Endothelial cell of umbilical vein (primary cell): ENCODE measurements at regions not wholly inside any gene's neighbourhood (a gene's known extent, or its start where the extent isn't known, plus 50 kb on each side); places are given as distances from the start of the nearest gene placed in this dataset.

Source experiments
- BruUV-seq: library from RNA; stranded (reverse); fragments of 400-500 nt; replicated peaks from 2 replicates; lab custom pipeline; 2021; lab: Mats Ljungman, UMichigan
- CTCF ChIA-PET: fragments of 300-600, 350-600 bp; sonication (Branson Sonifier 250); formaldehyde crosslinking; loops from one replicate; lab custom pipeline; 2021; ENCODE audit warnings: antibody characterized with exemption, inconsistent platforms; lab: Charles Lee
- POLR2A ChIA-PET: fragments of 300-600, 350-600 bp; sonication (Branson Sonifier 250); formaldehyde crosslinking; loops from one replicate; lab custom pipeline; 2021; ENCODE audit warnings: antibody characterized with exemption, inconsistent platforms; lab: Charles Lee
- DNase-seq: peaks from one replicate; pipeline ENCODE4 v3.0.0-alpha.2; 2011; ENCODE audit warnings: low read depth, low spot score
- FAIRE-seq: peaks from 2 replicates; lab custom pipeline; 2011; peaks lifted over from hg19 to GRCh38; lab: Jason Lieb, UNC
- H2AFZ ChIP-seq: 2 replicates; pipeline ENCODE4 v1.6.0; 2012; ENCODE audit warnings: low read depth, low read length, control low read depth, inconsistent platforms
- H3K27ac ChIP-seq: 2 replicates; pipeline ENCODE4 v1.5.1; 2011; ENCODE audit warnings: low read depth, mild to moderate bottlenecking, control low read depth, low read length, moderate library complexity; ENCODE audit not compliant: insufficient read depth
- H3K27me3 ChIP-seq, 2 experiments: 2 replicates each; pipeline versions ENCODE4 v1.6.0 to v1.6.1; 2011; ENCODE audit warnings: low read length in 2 of 2, mixed read lengths in 1 of 2; ENCODE audit not compliant: control insufficient read depth in 2 of 2, insufficient read depth in 2 of 2
- H3K36me3 ChIP-seq, 2 experiments: 2 replicates in 1 of 2; 3 replicates in 1 of 2; pipeline ENCODE4 v1.5.1; 2011; ENCODE audit warnings: low read length in 2 of 2, mild to moderate bottlenecking in 1 of 2, moderate library complexity in 1 of 2; ENCODE audit not compliant: control insufficient read depth in 2 of 2, insufficient read depth in 2 of 2; ENCODE audit errors: extremely low read depth in 1 of 2
- H3K4me1 ChIP-seq: 3 replicates; pipeline ENCODE4 v1.5.1; 2011; ENCODE audit warnings: mild to moderate bottlenecking, low read length; ENCODE audit not compliant: control insufficient read depth, insufficient read depth; ENCODE audit errors: extremely low read depth
- H3K4me2 ChIP-seq: 2 replicates; pipeline ENCODE4 v1.6.1; 2011; ENCODE audit warnings: low read length, control low read depth, mixed read lengths; ENCODE audit not compliant: insufficient read depth
- H3K4me3 ChIP-seq, 3 experiments: fragments of 200-600 bp in 1 of 3; sonication (generic), shearing (Covaris generic) in 1 of 3; replicated peaks in 1 of 3; 2 replicates each; pipeline ENCODE4 v1.5.1; 2011 to 2016; ENCODE audit warnings: control low read depth in 3 of 3, low read length in 3 of 3, mild to moderate bottlenecking in 2 of 3, inconsistent platforms in 1 of 3, low read depth in 1 of 3, moderate library complexity in 1 of 3; ENCODE audit not compliant: insufficient read depth in 1 of 3
- H3K79me2 ChIP-seq: 2 replicates; pipeline ENCODE4 v1.6.0; 2012; ENCODE audit warnings: low read length, inconsistent platforms; ENCODE audit not compliant: control insufficient read depth, insufficient read depth
- H3K9ac ChIP-seq: replicated peaks from 2 replicates; pipeline ENCODE3; 2011; ENCODE audit warnings: low read length, control low read depth; ENCODE audit not compliant: insufficient read depth; ENCODE audit errors: extremely low read depth
- H3K9me1 ChIP-seq: replicated peaks from 3 replicates; pipeline ENCODE4 v1.6.0; 2011; ENCODE audit warnings: mild to moderate bottlenecking, low read length; ENCODE audit not compliant: control insufficient read depth, insufficient read depth; ENCODE audit errors: extremely low read depth
- H3K9me3 ChIP-seq: replicated peaks from 2 replicates; pipeline ENCODE4 v1.5.1; 2012; ENCODE audit warnings: low read length, inconsistent platforms; ENCODE audit not compliant: control insufficient read depth, insufficient read depth
- H4K20me1 ChIP-seq: replicated peaks from 2 replicates; pipeline ENCODE3; 2011; ENCODE audit warnings: mild to moderate bottlenecking, low read length; ENCODE audit not compliant: control insufficient read depth, insufficient read depth; ENCODE audit errors: extremely low read depth
- EZH2 ChIP-seq: IDR thresholded peaks from 2 replicates; pipeline ENCODE4 v1.6.1; 2012; ENCODE audit warnings: borderline replicate concordance, low read depth, mild to moderate bottlenecking, moderate library complexity, low read length, inconsistent platforms; ENCODE audit not compliant: severe bottlenecking
- FOS ChIP-seq: IDR thresholded peaks from 2 replicates; pipeline ENCODE4 v1.6.1; 2011; ENCODE audit warnings: mild to moderate bottlenecking, low read length, moderate library complexity, borderline replicate concordance; ENCODE audit not compliant: insufficient read depth
- GATA2 ChIP-seq: IDR thresholded peaks from 2 replicates; pipeline ENCODE4 v1.7.0; 2011; ENCODE audit warnings: low read depth, mild to moderate bottlenecking, moderate library complexity, mixed read lengths, low read length; ENCODE audit not compliant: insufficient read length, insufficient read depth
- JUN ChIP-seq: IDR thresholded peaks from 2 replicates; pipeline ENCODE4 v1.6.1; 2011; ENCODE audit warnings: borderline replicate concordance, low read depth; ENCODE audit not compliant: insufficient read length, insufficient read depth
- MYC ChIP-seq: IDR thresholded peaks from one replicate; pipeline ENCODE4 v1.6.1; 2011; ENCODE audit warnings: mild to moderate bottlenecking, low read depth, low read length
- POLR2A ChIP-seq: IDR thresholded peaks from 2 replicates; pipeline ENCODE4 v1.6.1; 2012; ENCODE audit warnings: low read depth, mild to moderate bottlenecking, control low read depth, low read length
- POLR2AphosphoS5 ChIP-seq: IDR thresholded peaks from 2 replicates; pipeline ENCODE4 v1.6.1; 2012; ENCODE audit warnings: low read depth, mild to moderate bottlenecking, control low read depth, low read length, moderate library complexity; ENCODE audit not compliant: insufficient read depth
- dilution Hi-C: fragments of 300-500 bp; cut with MboI; formaldehyde crosslinking; loops from one replicate; pipeline ENCODE4 v1.15.0; 2019; ENCODE audit warnings: low sequenced_read_pairs; ENCODE audit not compliant: extremely low pct_ligation_motif_present
- intact Hi-C: fragments of 100-400 bp; cut with micrococcal nuclease; formaldehyde crosslinking; loops from one replicate; pipeline ENCODE4 v1.10.0; 2022
- TF ChIP-seq, protein P1 (sequence below), 2 donors: IDR thresholded peaks; 1 replicate in 1 of 2; 2 replicates in 1 of 2; pipeline ENCODE4 v1.5.1; 2011; ENCODE audit warnings: low read length in 2 of 2, mild to moderate bottlenecking in 2 of 2, moderate library complexity in 2 of 2, control low read depth in 1 of 2, inconsistent platforms in 1 of 2, low read depth in 1 of 2; ENCODE audit not compliant: insufficient read depth in 1 of 2; ENCODE audit errors: extremely low read depth in 1 of 2
- TF ChIP-seq, protein P2 (sequence below): IDR thresholded peaks from 2 replicates; pipeline ENCODE4 v1.6.1; 2011; ENCODE audit not compliant: insufficient read depth, insufficient read length

DNA sequence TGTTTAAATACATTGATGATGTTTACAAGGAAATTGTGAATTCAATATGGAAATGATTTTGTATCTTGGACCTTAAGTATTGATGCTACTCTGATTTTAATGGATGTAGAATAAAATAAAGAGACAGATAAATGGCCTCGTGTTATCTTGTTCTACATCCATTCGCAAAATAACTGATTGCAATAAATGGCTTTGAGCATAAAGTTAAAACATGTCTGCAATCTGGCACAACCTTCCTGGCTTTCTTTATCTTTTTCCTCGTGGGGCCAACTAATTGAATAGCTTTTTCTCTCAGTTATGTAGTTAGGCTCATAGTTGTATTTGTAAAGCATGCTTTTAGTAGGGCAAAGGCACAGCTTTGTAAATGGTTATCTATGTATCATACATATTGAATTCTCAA is 691.4 kb downstream of the CDH8 start:
- FAIRE-seq (no peak), DNase-seq (no peak)
- no peak overlapping the region for H3K4me2 ChIP-seq
- H3K79me2 ChIP-seq = no peaks in the 10 kb centered on the region
- H3K4me3 ChIP-seq = no peak overlapping the region
- H3K27ac ChIP-seq = no peak overlapping the region
- no TSS peak for BruUV-seq
- no peaks in the 10 kb centered on the region for H3K4me1 ChIP-seq
- no peaks in the 10 kb centered on the region for H3K36me3 ChIP-seq
- peaks cover 7% of the 10 kb centered on the region for H3K9me3 ChIP-seq
- TF ChIP-seq POLR2A = no peak
- no peak for TF ChIP-seq GATA2
- TF ChIP-seq, protein P1, sequence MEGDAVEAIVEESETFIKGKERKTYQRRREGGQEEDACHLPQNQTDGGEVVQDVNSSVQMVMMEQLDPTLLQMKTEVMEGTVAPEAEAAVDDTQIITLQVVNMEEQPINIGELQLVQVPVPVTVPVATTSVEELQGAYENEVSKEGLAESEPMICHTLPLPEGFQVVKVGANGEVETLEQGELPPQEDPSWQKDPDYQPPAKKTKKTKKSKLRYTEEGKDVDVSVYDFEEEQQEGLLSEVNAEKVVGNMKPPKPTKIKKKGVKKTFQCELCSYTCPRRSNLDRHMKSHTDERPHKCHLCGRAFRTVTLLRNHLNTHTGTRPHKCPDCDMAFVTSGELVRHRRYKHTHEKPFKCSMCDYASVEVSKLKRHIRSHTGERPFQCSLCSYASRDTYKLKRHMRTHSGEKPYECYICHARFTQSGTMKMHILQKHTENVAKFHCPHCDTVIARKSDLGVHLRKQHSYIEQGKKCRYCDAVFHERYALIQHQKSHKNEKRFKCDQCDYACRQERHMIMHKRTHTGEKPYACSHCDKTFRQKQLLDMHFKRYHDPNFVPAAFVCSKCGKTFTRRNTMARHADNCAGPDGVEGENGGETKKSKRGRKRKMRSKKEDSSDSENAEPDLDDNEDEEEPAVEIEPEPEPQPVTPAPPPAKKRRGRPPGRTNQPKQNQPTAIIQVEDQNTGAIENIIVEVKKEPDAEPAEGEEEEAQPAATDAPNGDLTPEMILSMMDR (IDR thresholded peaks at IDR 0.05; ENCODE audit: extremely low read depth in 1 of 2, insufficient read depth in 1 of 2, low read depth in 1 of 2, low read length in 2 of 2) = no peak
- TF ChIP-seq EZH2 = no peak
- no peak for TF ChIP-seq MYC
- TF ChIP-seq, protein P2, sequence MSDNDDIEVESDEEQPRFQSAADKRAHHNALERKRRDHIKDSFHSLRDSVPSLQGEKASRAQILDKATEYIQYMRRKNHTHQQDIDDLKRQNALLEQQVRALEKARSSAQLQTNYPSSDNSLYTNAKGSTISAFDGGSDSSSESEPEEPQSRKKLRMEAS = no peak
- no peak for TF ChIP-seq JUN
- TF ChIP-seq POLR2AphosphoS5 = no peak
- TF ChIP-seq FOS = no peak
- POLR2A ChIA-PET = no interaction called here
- intact Hi-C loops (no loop called here), dilution Hi-C loops (no loop called here)
- H4K20me1 ChIP-seq = no peaks in the 10 kb centered on the region
- H3K9me1 ChIP-seq = no peaks in the 10 kb centered on the region
- H2AFZ ChIP-seq = no peak overlapping the region
- CTCF ChIA-PET = no interaction called here
- no peaks in the 10 kb centered on the region for H3K27me3 ChIP-seq
- no peak overlapping the region for H3K9ac ChIP-seq
